SK-N-SH (cell line): ENCODE measurements at regions not wholly inside any gene's neighbourhood (a gene's known extent, or its start where the extent isn't known, plus 50 kb on each side); places are given as distances from the start of the nearest gene placed in this dataset.

ENCODE experiments used
- CTCF ChIA-PET: fragments of 300-600, 350-600 bp; formaldehyde crosslinking; extraction: SDS; loops from one replicate; lab custom pipeline; 2021; lab: Yijun Ruan, JAX
- POLR2A ChIA-PET: fragments of 350-600 bp; sonication (Branson Sonifier 250); formaldehyde crosslinking; extraction: SDS; loops from one replicate; lab custom pipeline; 2020; ENCODE audit warnings: antibody characterized with exemption, inconsistent platforms; lab: Yijun Ruan, JAX
- DNase-seq: peaks from one replicate; pipeline ENCODE4 v3.0.0; 2012
- H2AFZ ChIP-seq: fragments of 200-600 bp; sonication (generic); 2 replicates; pipeline ENCODE4 v1.8.1; 2016; ENCODE audit warnings: antibody characterized with exemption, mild to moderate bottlenecking, low read depth
- H3F3A ChIP-seq: fragments of 200-600 bp; sonication (generic); replicated peaks from 2 replicates; pipeline ENCODE3; 2016; ENCODE audit warnings: antibody characterized with exemption, mild to moderate bottlenecking; ENCODE audit not compliant: insufficient read depth
- H3K27ac ChIP-seq, 2 experiments: fragments of 200-500 bp in 1 of 2; fragments of 200-600 bp in 1 of 2; sonication (Bioruptor generic) in 1 of 2; sonication (generic), shearing (Covaris generic) in 1 of 2; 2 replicates each; pipeline versions ENCODE4 v1.5.1 to v1.6.1; 2014 to 2016; ENCODE audit warnings: low read depth in 2 of 2, inconsistent platforms in 1 of 2, low read length in 1 of 2, mild to moderate bottlenecking in 1 of 2, mixed read lengths in 1 of 2
- H3K27me3 ChIP-seq: fragments of 200-600 bp; sonication (generic), shearing (Covaris generic); 2 replicates; pipeline ENCODE4 v1.6.1; 2016; ENCODE audit warnings: mixed run types; ENCODE audit not compliant: insufficient read depth
- H3K36me3 ChIP-seq, 2 experiments: fragments of 200-500 bp in 1 of 2; fragments of 200-600 bp in 1 of 2; sonication (Bioruptor generic) in 1 of 2; sonication (generic) in 1 of 2; replicated peaks in 1 of 2; 2 replicates each; pipeline versions ENCODE3 to v1.5.1; 2014 to 2016; ENCODE audit warnings: low read length in 1 of 2, mild to moderate bottlenecking in 1 of 2; ENCODE audit not compliant: insufficient read depth in 2 of 2, control insufficient read depth in 1 of 2
- H3K4me1 ChIP-seq, 2 experiments: fragments of 200-500 bp in 1 of 2; fragments of 200-600 bp in 1 of 2; sonication (Bioruptor generic) in 1 of 2; sonication (generic), shearing (Covaris generic) in 1 of 2; 2 replicates each; pipeline versions ENCODE4 v1.5.1 to v1.6.1; 2014 to 2016; ENCODE audit warnings: low read depth in 1 of 2, low read length in 1 of 2, mixed run types in 1 of 2; ENCODE audit not compliant: insufficient read depth in 2 of 2, control insufficient read depth in 1 of 2
- H3K4me2 ChIP-seq: fragments of 200-600 bp; sonication (generic), shearing (Covaris generic); 2 replicates; pipeline ENCODE4 v1.6.1; 2017; ENCODE audit warnings: mixed run types
- H3K4me3 ChIP-seq, 2 experiments: fragments of 200-500 bp in 1 of 2; fragments of 200-600 bp in 1 of 2; sonication (Bioruptor generic) in 1 of 2; sonication (generic), shearing (Covaris generic) in 1 of 2; 2 replicates each; pipeline versions ENCODE4 v1.5.1 to v1.8.1; 2014 to 2016; ENCODE audit warnings: low read depth in 2 of 2, inconsistent platforms in 1 of 2, low read length in 1 of 2, mild to moderate bottlenecking in 1 of 2, mixed read lengths in 1 of 2, moderate library complexity in 1 of 2
- H3K79me2 ChIP-seq: fragments of 200-600 bp; sonication (generic); 2 replicates; pipeline ENCODE4 v1.8.1; 2017; ENCODE audit warnings: mild to moderate bottlenecking; ENCODE audit not compliant: insufficient read depth
- H3K9ac ChIP-seq: fragments of 200-600 bp; sonication (generic); 2 replicates; pipeline ENCODE4 v1.6.1; 2017; ENCODE audit warnings: mixed run types
- H3K9me2 ChIP-seq: fragments of 200-600 bp; sonication (generic); 2 replicates; pipeline ENCODE4 v1.6.1; 2017; ENCODE audit warnings: mixed run types
- H3K9me3 ChIP-seq: fragments of 200-600 bp; sonication (generic); 2 replicates; pipeline ENCODE4 v1.6.1; 2017; ENCODE audit warnings: mixed run types, mild to moderate bottlenecking, moderate library complexity
- H4K20me1 ChIP-seq: fragments of 200-600 bp; sonication (generic); 2 replicates; pipeline ENCODE4 v1.6.1; 2017; ENCODE audit warnings: mild to moderate bottlenecking, mixed run types; ENCODE audit not compliant: insufficient read depth
- CHD2 ChIP-seq: fragments of 150-350 bp; IDR thresholded peaks from 2 replicates; pipeline ENCODE4 v1.6.1; 2018; ENCODE audit warnings: low read length; ENCODE audit not compliant: partially characterized antibody
- CTCF ChIP-seq: fragments of 200-600 bp; sonication (generic); IDR thresholded peaks from 2 replicates; pipeline ENCODE4 v1.6.1; 2017; ENCODE audit warnings: antibody characterized with exemption, mild to moderate bottlenecking, moderate library complexity
- FOSL2 ChIP-seq: IDR thresholded peaks from 2 replicates; pipeline ENCODE4 v1.4.0; 2012; ENCODE audit warnings: low read depth, mild to moderate bottlenecking, moderate library complexity, borderline replicate concordance
- FOXJ3 ChIP-seq: sonication (generic); formaldehyde crosslinking; IDR thresholded peaks from 2 replicates; pipeline ENCODE4 v1.5.1; 2020; ENCODE audit warnings: mild to moderate bottlenecking, missing genetic modification reagents
- GABPA ChIP-seq: IDR thresholded peaks from 2 replicates; pipeline ENCODE4 v1.4.0; 2012; ENCODE audit warnings: low read depth, mild to moderate bottlenecking
- GATA2 ChIP-seq: sonication (generic); formaldehyde crosslinking; IDR thresholded peaks from 2 replicates; pipeline ENCODE4 v1.5.0; 2020; ENCODE audit warnings: mild to moderate bottlenecking, missing genetic modification reagents
- MAX ChIP-seq: IDR thresholded peaks from 2 replicates; pipeline ENCODE4 v1.4.0; 2012; ENCODE audit warnings: low read depth
- MXI1 ChIP-seq: IDR thresholded peaks from 2 replicates; pipeline ENCODE4 v1.6.1; 2012; ENCODE audit warnings: mild to moderate bottlenecking, low read depth, low read length, improper control_type of control experiment
- NFIC ChIP-seq: IDR thresholded peaks from 2 replicates; pipeline ENCODE4 v1.4.0; 2012; ENCODE audit warnings: borderline replicate concordance
- RAD21 ChIP-seq: IDR thresholded peaks from 2 replicates; pipeline ENCODE4 v1.6.1; 2012; ENCODE audit warnings: mild to moderate bottlenecking, low read length
- REST ChIP-seq: IDR thresholded peaks from 2 replicates; pipeline ENCODE4 v1.6.1; 2012; ENCODE audit warnings: mild to moderate bottlenecking, low read depth, low read length, moderate library complexity
- RFX5 ChIP-seq: IDR thresholded peaks from 2 replicates; pipeline ENCODE4 v1.6.1; 2012; ENCODE audit warnings: mild to moderate bottlenecking, improper control_type of control experiment, low read length
- SIN3A ChIP-seq: IDR thresholded peaks from 2 replicates; pipeline ENCODE4 v1.6.1; 2012; ENCODE audit warnings: low read depth, mild to moderate bottlenecking, low read length, moderate library complexity, borderline replicate concordance
- TAF1 ChIP-seq: IDR thresholded peaks from 2 replicates; pipeline ENCODE4 v1.6.1; 2012; ENCODE audit warnings: low read depth, mild to moderate bottlenecking, low read length, moderate library complexity, borderline replicate concordance
- TCF12 ChIP-seq: IDR thresholded peaks from 2 replicates; pipeline ENCODE4 v1.4.0; 2012
- TEAD4 ChIP-seq: IDR thresholded peaks from 2 replicates; pipeline ENCODE4 v1.4.0; 2012; ENCODE audit warnings: mild to moderate bottlenecking, borderline replicate concordance; ENCODE audit not compliant: insufficient read depth
- WGBS: methylation state at CpG from one replicate; pipeline ENCODE4 v1.1.6; 2017; ENCODE audit warnings: low lambda C conversion rate; 5-methylcytosine and 5-hydroxymethylcytosine counted together

GRCh38 chr5:82885627-82886389, 191.4 kb downstream of the TMEM167A start:
- Histone ChIP-seq H2AFZ (no peak overlapping the region; the same call in 1 of the 2 replicates), H3K9me3 (no peaks in the 10 kb centered on the region), H3K4me3 (no peak overlapping the region; a peak in 1 of 4 replicates), H3K27me3 (no peaks in the 10 kb centered on the region), H3K27ac (no peak overlapping the region), H3K9ac (no peak overlapping the region), H3K9me2 (no peaks in the 10 kb centered on the region), H3K4me2 (no peak overlapping the region), H4K20me1 (no peaks in the 10 kb centered on the region), H3K4me1 (no peaks in the 10 kb centered on the region), H3K36me3 (no peaks in the 10 kb centered on the region), H3K79me2 (no peaks in the 10 kb centered on the region), H3F3A (no peaks in the 10 kb centered on the region)
- WGBS: 45% methylated on average over 3 of the region's 3 CpGs
- no peak for DNase-seq
- CTCF ChIA-PET: interaction anchor here (0.7 kb wide), 1 partner anchor 19 kb away, joined by 3 read pairs; no protein-coding TSS in a partner anchor
- POLR2A ChIA-PET: no interaction called here
- TF ChIP-seq GABPA: no peak
- TF ChIP-seq RAD21: no peak; the same call in 1 of the 2 replicates
- TF ChIP-seq REST: no peak
- TF ChIP-seq TAF1: no peak
- TF ChIP-seq CHD2: no peak

DNA sequence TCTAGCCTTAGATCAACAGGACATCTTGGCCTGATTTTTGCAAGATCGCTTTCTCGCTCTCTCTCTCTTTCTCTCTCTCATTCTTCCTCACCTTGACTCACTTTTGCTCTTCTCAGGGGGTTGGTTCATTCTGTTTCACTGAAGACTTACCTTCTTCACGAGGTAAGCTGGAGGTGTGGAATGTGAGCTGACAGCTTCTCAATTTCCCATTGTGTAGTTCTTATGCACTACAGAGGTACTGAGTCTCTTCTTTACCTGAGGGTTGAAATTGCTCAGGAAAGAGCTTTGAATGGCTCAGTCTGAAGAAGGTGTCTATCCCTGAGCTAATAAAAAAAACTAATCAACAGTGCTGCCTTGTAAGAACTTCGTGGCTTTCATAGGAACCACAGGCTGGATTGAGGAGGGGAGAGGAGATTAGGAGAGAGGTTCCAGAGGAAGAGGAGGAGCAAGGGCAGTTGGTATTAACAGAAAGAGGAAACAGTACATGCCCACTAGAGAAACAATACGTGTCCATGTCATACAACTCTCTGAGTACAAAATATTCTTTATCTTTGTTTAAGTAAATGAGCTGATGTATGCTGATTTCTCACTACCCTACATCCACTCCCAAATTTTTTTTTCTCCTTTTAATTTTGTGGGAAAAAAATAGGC, 192.2 kb downstream of the TMEM167A start:
- H3K27me3 ChIP-seq: no peaks in the 10 kb centered on the region
- CTCF ChIA-PET: interaction anchor here (0.7 kb wide), 1 partner anchor 20 kb away, joined by 3 read pairs; no protein-coding TSS in a partner anchor
- no peaks in the 10 kb centered on the region for H3K36me3 ChIP-seq
- 57% methylated on average over 5 of the region's 5 CpGs for WGBS
- no peaks in the 10 kb centered on the region for H3K79me2 ChIP-seq
- H3K9me3 ChIP-seq: no peaks in the 10 kb centered on the region
- H3K4me2 ChIP-seq: no peak overlapping the region
- no peak overlapping the region for H3K27ac ChIP-seq
- POLR2A ChIA-PET: no interaction called here
- DNase-seq: no peak
- no peak overlapping the region for H3K9ac ChIP-seq
- no peak overlapping the region for H3K4me3 ChIP-seq
- H3K4me1 ChIP-seq: no peaks in the 10 kb centered on the region
- H3F3A ChIP-seq: no peaks in the 10 kb centered on the region
- H2AFZ ChIP-seq: no peak overlapping the region
- no peaks in the 10 kb centered on the region for H3K9me2 ChIP-seq
- TF ChIP-seq TCF12: no peak
- TF ChIP-seq RFX5: no peak
- TF ChIP-seq FOXJ3: no peak
- no peak for TF ChIP-seq GATA2 (CRISPR knock-in tag)
- TF ChIP-seq SIN3A: no peak
- TF ChIP-seq FOSL2: no peak
- TF ChIP-seq MAX: no peak
- no peak for TF ChIP-seq CHD2
- TF ChIP-seq CTCF: no peak
- TF ChIP-seq TAF1: no peak
- TF ChIP-seq MXI1: no peak
- no peak for TF ChIP-seq NFIC
- TF ChIP-seq TEAD4: no peak
- H4K20me1 ChIP-seq: no peaks in the 10 kb centered on the region
